SK-N-SH treated with all-trans-retinoic acid at 6 μM for 48 hours (cell line): ENCODE measurements at regions not wholly inside any gene's neighbourhood (a gene's known extent, or its start where the extent isn't known, plus 50 kb on each side); places are given as distances from the start of the nearest gene placed in this dataset.

Experiments
- ATAC-seq: fragments of 200-7000 bp; cut with Tn5 transposase; 3 replicates; pipeline ENCODE4 v1.9.1; 2020; ENCODE audit warnings: mild to moderate bottlenecking, moderate library complexity
- ARNTL ChIP-seq: fragments of 450-650 bp; formaldehyde crosslinking; IDR thresholded peaks from 2 replicates; pipeline ENCODE4 v1.5.0; 2020; ENCODE audit warnings: low read depth, mild to moderate bottlenecking, moderate library complexity, borderline replicate concordance
- BACH2 ChIP-seq: fragments of 250-450 bp; sonication (Bioruptor Pico); IDR thresholded peaks from 2 replicates; pipeline ENCODE4 v1.9.0; 2021; ENCODE audit warnings: mild to moderate bottlenecking, borderline replicate concordance
- CREB5 ChIP-seq: fragments of 250-450 bp; sonication (Bioruptor Pico); IDR thresholded peaks from 2 replicates; pipeline ENCODE4 v1.5.1; 2020; ENCODE audit warnings: low read depth, mild to moderate bottlenecking, moderate library complexity
- CSDC2 ChIP-seq: fragments of 250-450 bp; sonication (Bioruptor Pico); IDR thresholded peaks from 2 replicates; pipeline ENCODE4 v1.5.0; 2020; ENCODE audit warnings: mild to moderate bottlenecking, moderate library complexity
- CSRNP3 ChIP-seq: fragments of 250-450 bp; sonication (Bioruptor Pico); IDR thresholded peaks from 2 replicates; pipeline ENCODE4 v1.5.1; 2021; ENCODE audit warnings: mild to moderate bottlenecking, moderate library complexity
- ESRRG ChIP-seq: fragments of 250-450 bp; sonication (Bioruptor Pico); IDR thresholded peaks from 2 replicates; pipeline ENCODE4 v1.6.1; 2021; ENCODE audit warnings: mild to moderate bottlenecking
- GLIS3 ChIP-seq: fragments of 250-450 bp; sonication (Bioruptor Pico); IDR thresholded peaks from 2 replicates; pipeline ENCODE4 v1.5.0; 2020; ENCODE audit warnings: mild to moderate bottlenecking, moderate library complexity
- ISL1 ChIP-seq: fragments of 250-450 bp; sonication (Bioruptor Pico); IDR thresholded peaks from 2 replicates; pipeline ENCODE4 v2.1.2; 2022; ENCODE audit warnings: mild to moderate bottlenecking, moderate library complexity
- OSR1 ChIP-seq: fragments of 250-450 bp; sonication (Bioruptor Pico); IDR thresholded peaks from 2 replicates; pipeline ENCODE4 v1.8.0; 2022; ENCODE audit warnings: moderate library complexity, mild to moderate bottlenecking, inconsistent platforms
- PATZ1 ChIP-seq: fragments of 250-450 bp; sonication (Bioruptor Pico); IDR thresholded peaks from 2 replicates; pipeline ENCODE4 v1.8.0; 2020; ENCODE audit warnings: mild to moderate bottlenecking, moderate library complexity, borderline replicate concordance
- POU6F1 ChIP-seq: fragments of 250-450 bp; sonication (Bioruptor Pico); IDR thresholded peaks from 2 replicates; pipeline ENCODE4 v1.8.0; 2021; ENCODE audit warnings: low read depth, mild to moderate bottlenecking, moderate library complexity, borderline replicate concordance
- RARB ChIP-seq: fragments of 250-450 bp; sonication (Bioruptor Pico); IDR thresholded peaks from 2 replicates; pipeline ENCODE4 v1.8.0; 2021; ENCODE audit warnings: mild to moderate bottlenecking, moderate library complexity
- SNAI2 ChIP-seq: fragments of 250-450 bp; sonication (Bioruptor Pico); IDR thresholded peaks from 2 replicates; pipeline ENCODE4 v1.5.0; 2020; ENCODE audit warnings: mild to moderate bottlenecking, moderate library complexity
- TCF4 ChIP-seq: fragments of 250-450 bp; sonication (Bioruptor Pico); IDR thresholded peaks from 2 replicates; pipeline ENCODE4 v1.8.0; 2021; ENCODE audit warnings: mild to moderate bottlenecking, moderate library complexity, borderline replicate concordance
- TSHZ2 ChIP-seq: fragments of 250-450 bp; sonication (Bioruptor Pico); IDR thresholded peaks from 2 replicates; pipeline ENCODE4 v1.5.0; 2020; ENCODE audit warnings: mild to moderate bottlenecking, moderate library complexity
- ZFP3 ChIP-seq: fragments of 250-450 bp; sonication (Bioruptor Pico); IDR thresholded peaks from 2 replicates; pipeline ENCODE4 v1.5.0; 2020; ENCODE audit warnings: mild to moderate bottlenecking, moderate library complexity
- ZNF565 ChIP-seq: fragments of 450-650 bp; formaldehyde crosslinking; conservative IDR thresholded peaks from 2 replicates; pipeline ENCODE4 v1.5.0; 2020; ENCODE audit warnings: low read depth, mild to moderate bottlenecking, moderate library complexity
- ZNF8 ChIP-seq: fragments of 450-650 bp; formaldehyde crosslinking; IDR thresholded peaks from 2 replicates; pipeline ENCODE4 v1.5.0; 2020; ENCODE audit warnings: mild to moderate bottlenecking, moderate library complexity

- no peak for ATAC-seq
- TF ChIP-seq BACH2 (CRISPR knock-in tag) (no peak), PATZ1 (CRISPR knock-in tag) (no peak), ZNF8 (CRISPR knock-in tag) (no peak), CREB5 (CRISPR knock-in tag) (no peak), POU6F1 (no peak), RARB (CRISPR knock-in tag) (no peak), TSHZ2 (no peak), CSDC2 (no peak), CSRNP3 (CRISPR knock-in tag) (no peak), ZFP3 (no peak), ZNF565 (no peak)
Observed at GRCh38 chr1:218646288-218646687, 301.2 kb downstream of the TGFB2 start.

- TF ChIP-seq ZFP3, result no peak
- no peak for TF ChIP-seq PATZ1 (CRISPR knock-in tag)
- TF ChIP-seq ESRRG (CRISPR knock-in tag), result no peak
- TF ChIP-seq ZNF565, result no peak
- TF ChIP-seq OSR1 (CRISPR knock-in tag), result no peak
- no peak for TF ChIP-seq CREB5 (CRISPR knock-in tag)
- no peak for TF ChIP-seq RARB (CRISPR knock-in tag)
- no peak for TF ChIP-seq BACH2 (CRISPR knock-in tag)
- TF ChIP-seq SNAI2, result no peak
- TF ChIP-seq CSDC2, result no peak
- TF ChIP-seq TCF4 (CRISPR knock-in tag), result no peak
- ATAC-seq, result no peak
Observed at GRCh38 chr1:218656301-218657037, 311.3 kb downstream of the TGFB2 start.

- peak; percentile 6; the same call in 2 of the 3 replicates for ATAC-seq
- no peak for TF ChIP-seq OSR1 (CRISPR knock-in tag)
- TF ChIP-seq GLIS3 (CRISPR knock-in tag), result no peak
- no peak for TF ChIP-seq ZNF565
- TF ChIP-seq ZNF8 (CRISPR knock-in tag), result no peak
- TF ChIP-seq CREB5 (CRISPR knock-in tag), result no peak
- no peak for TF ChIP-seq PATZ1 (CRISPR knock-in tag)
- TF ChIP-seq ARNTL (CRISPR knock-in tag), result no peak
- no peak for TF ChIP-seq ESRRG (CRISPR knock-in tag)
- TF ChIP-seq ISL1 (CRISPR knock-in tag), result no peak
Observed at GRCh38 chr1:218658269-218658668, 313.1 kb downstream of the TGFB2 start.
